Astrocyte (in vitro differentiated cells and primary cell): ENCODE measurements at regions not wholly inside any gene's neighbourhood (a gene's known extent, or its start where the extent isn't known, plus 50 kb on each side); places are given as distances from the start of the nearest gene placed in this dataset.
"Not testable (repeated sequence)": the region's sequence is repeated elsewhere in the genome, so short reads cannot be mapped to it uniquely, and the experiment has no call there.

Experiments used
- DNase-seq: peaks from one replicate; pipeline ENCODE4 v3.0.0-alpha.2; 2010; ENCODE audit warnings: low read depth
- FAIRE-seq: peaks from 2 replicates; lab custom pipeline; 2011; peaks lifted over from hg19 to GRCh38; lab: Jason Lieb, UNC
- H2AFZ ChIP-seq: 2 replicates; pipeline ENCODE4 v1.6.0; 2012; ENCODE audit warnings: low read depth, low read length, inconsistent platforms
- H3K27ac ChIP-seq: 2 replicates; pipeline ENCODE4 v1.5.1; 2011; ENCODE audit warnings: low read depth, low read length, inconsistent platforms
- H3K27me3 ChIP-seq: 2 replicates; pipeline ENCODE4 v1.6.0; 2011; ENCODE audit warnings: low read length, inconsistent platforms; ENCODE audit not compliant: insufficient read depth
- H3K36me3 ChIP-seq: 2 replicates; pipeline ENCODE4 v1.5.1; 2011; ENCODE audit warnings: low read length, inconsistent platforms; ENCODE audit not compliant: insufficient read depth
- H3K4me1 ChIP-seq: 2 replicates; pipeline ENCODE4 v1.5.1; 2011; ENCODE audit warnings: low read length, inconsistent platforms; ENCODE audit not compliant: insufficient read depth
- H3K4me2 ChIP-seq: 2 replicates; pipeline ENCODE4 v1.6.0; 2012; ENCODE audit warnings: low read length, inconsistent platforms
- H3K4me3 ChIP-seq: 2 replicates; pipeline ENCODE4 v1.5.1; 2011; ENCODE audit warnings: low read depth, mild to moderate bottlenecking, low read length, inconsistent platforms; ENCODE audit not compliant: insufficient read depth
- H3K79me2 ChIP-seq: 2 replicates; pipeline ENCODE4 v1.6.0; 2012; ENCODE audit warnings: mild to moderate bottlenecking, low read length, inconsistent platforms; ENCODE audit not compliant: insufficient read depth
- H3K9ac ChIP-seq: 2 replicates; pipeline ENCODE4 v1.6.0; 2012; ENCODE audit warnings: mild to moderate bottlenecking, low read length, inconsistent platforms
- H3K9me3 ChIP-seq: 2 replicates; pipeline ENCODE4 v1.5.1; 2012; ENCODE audit warnings: low read depth, mild to moderate bottlenecking, low read length, inconsistent platforms; ENCODE audit not compliant: insufficient read depth
- H4K20me1 ChIP-seq: 2 replicates; pipeline ENCODE4 v1.6.0; 2012; ENCODE audit warnings: low read length, inconsistent platforms; ENCODE audit not compliant: insufficient read depth
- H3K27ac Mint-ChIP-seq: one replicate; pipeline ENCODE4 v1.8.0; 2021; ENCODE audit warnings: mild to moderate bottlenecking, mixed read lengths; ENCODE audit not compliant: unreplicated experiment
- H3K27me3 Mint-ChIP-seq: one replicate; pipeline ENCODE4 v1.8.0; 2021; ENCODE audit warnings: low read depth, mixed read lengths; ENCODE audit not compliant: unreplicated experiment
- H3K36me3 Mint-ChIP-seq: one replicate; pipeline ENCODE4 v1.8.0; 2021; ENCODE audit warnings: low read depth, mixed read lengths; ENCODE audit not compliant: unreplicated experiment
- H3K4me1 Mint-ChIP-seq: one replicate; pipeline ENCODE4 v1.8.0; 2021; ENCODE audit warnings: low read depth, mixed read lengths; ENCODE audit not compliant: unreplicated experiment
- H3K4me3 Mint-ChIP-seq: one replicate; pipeline ENCODE4 v1.8.0; 2021; ENCODE audit warnings: mild to moderate bottlenecking, moderate library complexity, mixed read lengths; ENCODE audit not compliant: unreplicated experiment
- H3K9me3 Mint-ChIP-seq: one replicate; pipeline ENCODE4 v1.8.0; 2021; ENCODE audit warnings: mild to moderate bottlenecking, mixed read lengths; ENCODE audit not compliant: unreplicated experiment
- EZH2 ChIP-seq: IDR thresholded peaks from 2 replicates; pipeline ENCODE4 v1.6.1; 2012; ENCODE audit warnings: mild to moderate bottlenecking, low read length, inconsistent platforms; ENCODE audit not compliant: insufficient read depth
- TF ChIP-seq, protein P1 (sequence below): IDR thresholded peaks from 2 replicates; pipeline ENCODE4 v1.5.1; 2011; ENCODE audit warnings: low read depth, mild to moderate bottlenecking, inconsistent platforms, low read length, moderate library complexity; ENCODE audit not compliant: insufficient read depth

GRCh38 chr1:71295350-71295749, 214.5 kb upstream of the ZRANB2 start:
- H3K9me3 ChIP-seq = no peaks in the 10 kb centered on the region
- H3K36me3 ChIP-seq = no peaks in the 10 kb centered on the region
- no peaks in the 10 kb centered on the region for H3K27me3 Mint-ChIP-seq
- no peak for TF ChIP-seq EZH2
- TF ChIP-seq, protein P1, sequence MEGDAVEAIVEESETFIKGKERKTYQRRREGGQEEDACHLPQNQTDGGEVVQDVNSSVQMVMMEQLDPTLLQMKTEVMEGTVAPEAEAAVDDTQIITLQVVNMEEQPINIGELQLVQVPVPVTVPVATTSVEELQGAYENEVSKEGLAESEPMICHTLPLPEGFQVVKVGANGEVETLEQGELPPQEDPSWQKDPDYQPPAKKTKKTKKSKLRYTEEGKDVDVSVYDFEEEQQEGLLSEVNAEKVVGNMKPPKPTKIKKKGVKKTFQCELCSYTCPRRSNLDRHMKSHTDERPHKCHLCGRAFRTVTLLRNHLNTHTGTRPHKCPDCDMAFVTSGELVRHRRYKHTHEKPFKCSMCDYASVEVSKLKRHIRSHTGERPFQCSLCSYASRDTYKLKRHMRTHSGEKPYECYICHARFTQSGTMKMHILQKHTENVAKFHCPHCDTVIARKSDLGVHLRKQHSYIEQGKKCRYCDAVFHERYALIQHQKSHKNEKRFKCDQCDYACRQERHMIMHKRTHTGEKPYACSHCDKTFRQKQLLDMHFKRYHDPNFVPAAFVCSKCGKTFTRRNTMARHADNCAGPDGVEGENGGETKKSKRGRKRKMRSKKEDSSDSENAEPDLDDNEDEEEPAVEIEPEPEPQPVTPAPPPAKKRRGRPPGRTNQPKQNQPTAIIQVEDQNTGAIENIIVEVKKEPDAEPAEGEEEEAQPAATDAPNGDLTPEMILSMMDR = no peak
- no peaks in the 10 kb centered on the region for H3K4me1 ChIP-seq
- H2AFZ ChIP-seq = no peak overlapping the region
- no peaks in the 10 kb centered on the region for H3K36me3 Mint-ChIP-seq
- no peak for FAIRE-seq
- H3K27ac ChIP-seq = no peak overlapping the region
- no peaks in the 10 kb centered on the region for H3K79me2 ChIP-seq
- peaks cover 5% of the 10 kb centered on the region for H3K4me1 Mint-ChIP-seq
- H3K4me3 ChIP-seq = no peak overlapping the region
- H3K4me3 Mint-ChIP-seq = no peak overlapping the region
- H3K9me3 Mint-ChIP-seq = peaks cover 4% of the 10 kb centered on the region
- DNase-seq = no peak
- H4K20me1 ChIP-seq = no peaks in the 10 kb centered on the region
- no peaks in the 10 kb centered on the region for H3K27me3 ChIP-seq
- no peak overlapping the region for H3K4me2 ChIP-seq
- H3K9ac ChIP-seq = no peak overlapping the region
- no peak overlapping the region for H3K27ac Mint-ChIP-seq

DNA sequence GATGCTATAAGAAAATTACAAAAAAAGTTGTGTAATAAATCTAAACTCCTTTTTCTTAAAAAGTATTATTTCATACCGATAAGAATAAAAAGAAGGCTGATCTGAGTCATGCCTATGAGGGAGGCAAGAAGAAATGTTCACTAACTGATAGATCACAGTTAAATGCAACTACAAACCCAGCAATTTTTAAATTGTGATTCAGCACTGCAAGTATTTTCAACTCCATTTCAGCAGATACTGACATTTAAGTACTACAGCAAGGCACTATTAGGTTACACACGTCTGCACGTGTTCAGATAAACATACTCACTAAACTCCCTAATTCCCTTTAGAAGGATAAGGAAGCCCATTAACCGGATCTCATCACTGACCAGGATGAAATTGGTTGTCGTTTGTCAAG, 213.3 kb upstream of the ZRANB2 start:
- Mint-ChIP-seq H3K27ac (no peak overlapping the region), H3K4me1 (peaks cover 5% of the 10 kb centered on the region), H3K27me3 (no peaks in the 10 kb centered on the region), H3K36me3 (no peaks in the 10 kb centered on the region), H3K9me3 (peaks cover 4% of the 10 kb centered on the region), H3K4me3 (no peak overlapping the region)
- H3K9me3 ChIP-seq = no peaks in the 10 kb centered on the region
- no peaks in the 10 kb centered on the region for H3K27me3 ChIP-seq
- H2AFZ ChIP-seq = no peak overlapping the region
- DNase-seq (no peak), FAIRE-seq (no peak)
- TF ChIP-seq, protein P1 = no peak
- no peak for TF ChIP-seq EZH2
- H3K4me2 ChIP-seq = no peak overlapping the region
- H3K4me1 ChIP-seq = no peaks in the 10 kb centered on the region
- no peak overlapping the region for H3K27ac ChIP-seq
- no peaks in the 10 kb centered on the region for H4K20me1 ChIP-seq
- no peak overlapping the region for H3K9ac ChIP-seq
- no peak overlapping the region for H3K4me3 ChIP-seq
- no peaks in the 10 kb centered on the region for H3K79me2 ChIP-seq
- H3K36me3 ChIP-seq = no peaks in the 10 kb centered on the region

- Mint-ChIP-seq H3K27me3 (no peaks in the 10 kb centered on the region), H3K9me3 (peaks cover 4% of the 10 kb centered on the region), H3K36me3 (no peaks in the 10 kb centered on the region), H3K27ac (no peak overlapping the region), H3K4me1 (peaks cover 5% of the 10 kb centered on the region), H3K4me3 (no peak overlapping the region)
- no peak for FAIRE-seq
- H3K4me2 ChIP-seq = no peak overlapping the region
- no peak for DNase-seq
- no peaks in the 10 kb centered on the region for H3K9me3 ChIP-seq
- no peaks in the 10 kb centered on the region for H4K20me1 ChIP-seq
- TF ChIP-seq EZH2 = no peak
- TF ChIP-seq, protein P1 = no peak
- no peak overlapping the region for H2AFZ ChIP-seq
- no peaks in the 10 kb centered on the region for H3K4me1 ChIP-seq
- H3K27ac ChIP-seq = no peak overlapping the region
- H3K27me3 ChIP-seq = no peaks in the 10 kb centered on the region
- no peaks in the 10 kb centered on the region for H3K36me3 ChIP-seq
- H3K4me3 ChIP-seq = no peak overlapping the region
- H3K9ac ChIP-seq = no peak overlapping the region
- H3K79me2 ChIP-seq = no peaks in the 10 kb centered on the region
Observed at GRCh38 chr1:71292203-71292602, 211.4 kb upstream of the ZRANB2 start.

DNA sequence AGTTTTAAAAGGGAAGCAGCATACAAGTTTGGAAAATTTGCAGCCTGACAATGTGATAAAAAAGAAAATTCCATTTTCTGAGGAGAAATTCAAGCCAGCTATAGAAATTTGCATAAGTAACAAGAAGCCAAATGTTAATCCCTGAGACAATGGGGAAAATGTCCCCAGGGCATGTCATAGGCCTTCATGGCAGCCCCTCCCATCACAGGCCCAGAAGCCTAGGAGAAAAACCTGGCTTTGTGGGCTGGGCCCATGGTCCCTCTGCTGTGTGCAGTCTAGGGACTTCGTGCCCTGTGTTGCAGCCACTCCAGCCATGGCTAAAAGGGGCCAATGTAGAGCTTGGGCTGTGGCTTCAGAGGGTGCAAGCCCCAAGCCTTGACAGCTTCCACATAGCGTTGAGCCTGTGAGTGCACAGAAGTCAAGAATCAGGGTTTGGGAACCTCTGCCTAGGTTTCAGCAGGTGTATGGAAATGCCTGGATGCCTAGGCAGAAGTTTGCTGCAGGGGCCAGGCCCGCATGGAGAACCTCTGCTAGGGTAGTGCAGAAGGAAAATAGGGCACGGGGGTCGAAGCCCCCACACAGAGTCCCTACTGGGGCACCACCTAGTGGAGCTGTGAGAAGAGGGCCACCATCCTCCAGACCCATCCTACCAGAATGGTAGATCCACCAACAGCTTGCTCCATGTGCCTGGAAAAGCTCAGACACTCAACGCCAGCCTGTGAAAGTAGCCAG, 209.8 kb upstream of the ZRANB2 start:
- H3K4me2 ChIP-seq, H3K27me3 Mint-ChIP-seq, H3K9me3 Mint-ChIP-seq, H3K27ac ChIP-seq, H3K4me1 ChIP-seq, H3K4me1 Mint-ChIP-seq, H3K9me3 ChIP-seq, H2AFZ ChIP-seq, H3K4me3 Mint-ChIP-seq, H3K79me2 ChIP-seq, DNase-seq, H3K9ac ChIP-seq, FAIRE-seq, H3K36me3 ChIP-seq, H3K27ac Mint-ChIP-seq, H4K20me1 ChIP-seq, H3K27me3 ChIP-seq, H3K4me3 ChIP-seq, H3K36me3 Mint-ChIP-seq: not testable (repeated sequence)
